ENCODE measurements at regions not wholly inside any gene's neighbourhood (a gene's known extent, or its start where the extent isn't known, plus 50 kb on each side); places are given as distances from the start of the nearest gene placed in this dataset.

GRCh38 chr5:56607551-56607950, 207.8 kb upstream of the MAP3K1 start:
- no peak overlapping the region for H2AFZ ChIP-seq (ENCODE audit: low read depth, low read length)
- no peaks in the 10 kb centered on the region for H3K9me2 ChIP-seq (ENCODE audit: insufficient read depth, low read length)
- H3K9me3 ChIP-seq (ENCODE audit: low read length) = no peaks in the 10 kb centered on the region
- no peak overlapping the region for H3K4me2 ChIP-seq (ENCODE audit: low read length)
- no peaks in the 10 kb centered on the region for H3K27me3 ChIP-seq (ENCODE audit: insufficient read depth, low read depth, low read length)
- no peaks in the 10 kb centered on the region for H4K20me1 ChIP-seq (ENCODE audit: insufficient read depth)
- TF ChIP-seq POLR2AphosphoS5 (IDR thresholded peaks at IDR 0.05) (no peak), RAD21 (conservative IDR thresholded peaks at IDR 0.05) (no peak), TAF1 (IDR thresholded peaks at IDR 0.05; ENCODE audit: low read depth) (no peak), EP300 (conservative IDR thresholded peaks at IDR 0.05; ENCODE audit: poor library complexity, severe bottlenecking) (no peak), SMC3 (conservative IDR thresholded peaks at IDR 0.05; ENCODE audit: poor library complexity) (no peak), EZH2 (IDR thresholded peaks at IDR 0.05; ENCODE audit: borderline replicate concordance, insufficient read depth, low read length, poor library complexity, severe bottlenecking) (no peak), REST (IDR thresholded peaks at IDR 0.05; ENCODE audit: borderline replicate concordance) (no peak)
- H3K27ac ChIP-seq (ENCODE audit: low read length) = no peak overlapping the region
- H3K9ac ChIP-seq (ENCODE audit: low read length) = no peak overlapping the region
- H3K36me3 ChIP-seq (ENCODE audit: insufficient read depth, low read length) = no peaks in the 10 kb centered on the region
- no peaks in the 10 kb centered on the region for H3K79me2 ChIP-seq (replicated peaks; ENCODE audit: insufficient read depth, low read length)
- H3F3A ChIP-seq (ENCODE audit: insufficient read depth, low read length, poor library complexity, severe bottlenecking) = no peaks in the 10 kb centered on the region
- no peak overlapping the region for H3K4me3 ChIP-seq (ENCODE audit: low read length)

GRCh38 chr5:56607074-56607473, 208.3 kb upstream of the MAP3K1 start:
- Histone ChIP-seq H3K27ac (ENCODE audit: low read length) (no peak overlapping the region), H3K4me2 (ENCODE audit: low read length) (no peak overlapping the region), H3K36me3 (ENCODE audit: insufficient read depth, low read length) (no peaks in the 10 kb centered on the region), H3F3A (ENCODE audit: insufficient read depth, low read length, poor library complexity, severe bottlenecking) (no peaks in the 10 kb centered on the region), H4K20me1 (ENCODE audit: insufficient read depth) (no peaks in the 10 kb centered on the region), H3K79me2 (replicated peaks; ENCODE audit: insufficient read depth, low read length) (no peaks in the 10 kb centered on the region), H3K4me3 (ENCODE audit: low read length) (no peak overlapping the region), H2AFZ (ENCODE audit: low read depth, low read length) (no peak overlapping the region), H3K9me2 (ENCODE audit: insufficient read depth, low read length) (no peaks in the 10 kb centered on the region), H3K9me3 (ENCODE audit: low read length) (no peaks in the 10 kb centered on the region), H3K9ac (ENCODE audit: low read length) (no peak overlapping the region), H3K27me3 (ENCODE audit: insufficient read depth, low read depth, low read length) (no peaks in the 10 kb centered on the region)
- TF ChIP-seq REST (IDR thresholded peaks at IDR 0.05; ENCODE audit: borderline replicate concordance) (no peak), EZH2 (IDR thresholded peaks at IDR 0.05; ENCODE audit: borderline replicate concordance, insufficient read depth, low read length, poor library complexity, severe bottlenecking) (no peak), EP300 (conservative IDR thresholded peaks at IDR 0.05; ENCODE audit: poor library complexity, severe bottlenecking) (no peak), SMC3 (conservative IDR thresholded peaks at IDR 0.05; ENCODE audit: poor library complexity) (no peak), TAF1 (IDR thresholded peaks at IDR 0.05; ENCODE audit: low read depth) (no peak), CTCF (IDR thresholded peaks at IDR 0.05; ENCODE audit: poor library complexity, severe bottlenecking) (no peak), POLR2AphosphoS5 (IDR thresholded peaks at IDR 0.05) (no peak), MXI1 (conservative IDR thresholded peaks at IDR 0.05; ENCODE audit: poor library complexity, severe bottlenecking) (no peak), RAD21 (conservative IDR thresholded peaks at IDR 0.05) (no peak)
